ENCODE measurements at regions not wholly inside any gene's neighbourhood (a gene's known extent, or its start where the extent isn't known, plus 50 kb on each side); places are given as distances from the start of the nearest gene placed in this dataset.

- H3K4me3 Mint-ChIP-seq = no peak overlapping the region
- no peaks in the 10 kb centered on the region for H3K36me3 ChIP-seq (replicated peaks in 1 of 2; ENCODE audit: control extremely low read depth in 1 of 2, control insufficient read depth in 1 of 2, extremely low read depth in 1 of 2, insufficient read depth in 2 of 2, low read length in 1 of 2)
- no peak overlapping the region for H3K27ac ChIP-seq (ENCODE audit: low read length in 2 of 2)
- DNase-seq (no peak), ATAC-seq (ENCODE audit: low read depth) (no peak)
- H2AFZ ChIP-seq (ENCODE audit: insufficient read depth, low read depth, low read length, poor library complexity, severe bottlenecking) = no peak overlapping the region
- no peak overlapping the region for H3K9ac ChIP-seq (ENCODE audit: low read length)
- ChIA-PET POLR2A (no interaction called here), CTCF (no interaction called here)
- intact Hi-C loops (cut with micrococcal nuclease) = no loop called here
- no peaks in the 10 kb centered on the region for H3K4me1 ChIP-seq (ENCODE audit: control insufficient read depth in 2 of 2, insufficient read depth in 2 of 2, low read length in 2 of 2)
- no peaks in the 10 kb centered on the region for H3K4me1 Mint-ChIP-seq
- TF ChIP-seq CTCF (IDR thresholded peaks at IDR 0.05) (no peak), EZH2 (IDR thresholded peaks at IDR 0.05; ENCODE audit: borderline replicate concordance, insufficient read depth, low read depth, low read length, poor library complexity, severe bottlenecking) (no peak)
- H3K4me3 ChIP-seq (ENCODE audit: control extremely low read depth in 1 of 5, extremely low read depth in 1 of 5, insufficient read depth in 1 of 5, low read depth in 2 of 5, low read length in 4 of 5) = no peak overlapping the region
- no peaks in the 10 kb centered on the region for H3K9me3 Mint-ChIP-seq (ENCODE audit: insufficient read depth)
- H4K20me1 ChIP-seq (ENCODE audit: control insufficient read depth, insufficient read depth, low read length, poor library complexity, severe bottlenecking) = no peaks in the 10 kb centered on the region
- no peak overlapping the region for H3K27ac Mint-ChIP-seq
- WGBS (ENCODE audit: insufficient coverage) = 85% methylated on average over 2 of the region's 2 CpGs
- H3K27me3 ChIP-seq (replicated peaks in 1 of 4; ENCODE audit: control extremely low read depth in 1 of 4, control insufficient read depth in 3 of 4, insufficient read depth in 4 of 4, low read length in 3 of 4) = no peaks in the 10 kb centered on the region
- no peaks in the 10 kb centered on the region for H3K9me3 ChIP-seq (ENCODE audit: control extremely low read depth in 1 of 3, control insufficient read depth in 2 of 3, insufficient read depth in 1 of 3, low read length in 2 of 3)
- H3K4me2 ChIP-seq (replicated peaks; ENCODE audit: low read depth, low read length, poor library complexity, severe bottlenecking) = no peak overlapping the region
- peaks cover 3% of the 10 kb centered on the region for H3K27me3 Mint-ChIP-seq
- no peaks in the 10 kb centered on the region for H3K79me2 ChIP-seq (ENCODE audit: control insufficient read depth, insufficient read depth, low read length)
Measured at GRCh38 chr5:68115584-68115983, 100.0 kb upstream of the PIK3R1 start.

GRCh38 chr5:68114378-68115040 lies 101.0 kb upstream of the PIK3R1 start:
- Mint-ChIP-seq H3K27me3 (peaks cover 3% of the 10 kb centered on the region), H3K9me3 (ENCODE audit: insufficient read depth) (no peaks in the 10 kb centered on the region), H3K4me3 (no peak overlapping the region), H3K4me1 (no peaks in the 10 kb centered on the region), H3K27ac (no peak overlapping the region)
- Histone ChIP-seq H3K79me2 (ENCODE audit: control insufficient read depth, insufficient read depth, low read length) (no peaks in the 10 kb centered on the region), H3K27ac (ENCODE audit: low read length in 2 of 2) (no peak overlapping the region), H3K4me3 (ENCODE audit: control extremely low read depth in 1 of 5, extremely low read depth in 1 of 5, insufficient read depth in 1 of 5, low read depth in 2 of 5, low read length in 4 of 5) (no peak overlapping the region), H3K4me1 (ENCODE audit: control insufficient read depth in 2 of 2, insufficient read depth in 2 of 2, low read length in 2 of 2) (no peaks in the 10 kb centered on the region), H3K4me2 (replicated peaks; ENCODE audit: low read depth, low read length, poor library complexity, severe bottlenecking) (no peak overlapping the region), H4K20me1 (ENCODE audit: control insufficient read depth, insufficient read depth, low read length, poor library complexity, severe bottlenecking) (no peaks in the 10 kb centered on the region), H3K27me3 (replicated peaks in 1 of 4; ENCODE audit: control extremely low read depth in 1 of 4, control insufficient read depth in 3 of 4, insufficient read depth in 4 of 4, low read length in 3 of 4) (no peaks in the 10 kb centered on the region), H3K9me3 (ENCODE audit: control extremely low read depth in 1 of 3, control insufficient read depth in 2 of 3, insufficient read depth in 1 of 3, low read length in 2 of 3) (no peaks in the 10 kb centered on the region), H3K9ac (ENCODE audit: low read length) (no peak overlapping the region), H2AFZ (ENCODE audit: insufficient read depth, low read depth, low read length, poor library complexity, severe bottlenecking) (no peak overlapping the region), H3K36me3 (replicated peaks in 1 of 2; ENCODE audit: control extremely low read depth in 1 of 2, control insufficient read depth in 1 of 2, extremely low read depth in 1 of 2, insufficient read depth in 2 of 2, low read length in 1 of 2) (no peaks in the 10 kb centered on the region)
- intact Hi-C loops (cut with micrococcal nuclease) = no loop called here
- WGBS (ENCODE audit: insufficient coverage) = 90% methylated on average over 2 of the region's 2 CpGs
- DNase-seq (no peak), ATAC-seq (ENCODE audit: low read depth) (no peak)
- CTCF ChIA-PET = no interaction called here
- POLR2A ChIA-PET = no interaction called here
- TF ChIP-seq CTCF (IDR thresholded peaks at IDR 0.05) (no peak), EZH2 (IDR thresholded peaks at IDR 0.05; ENCODE audit: borderline replicate concordance, insufficient read depth, low read depth, low read length, poor library complexity, severe bottlenecking) (no peak)

Measured in B cell (primary cell).